ENCODE measurements at regions not wholly inside any gene's neighbourhood (a gene's known extent, or its start where the extent isn't known, plus 50 kb on each side); places are given as distances from the start of the nearest gene placed in this dataset.

DNA sequence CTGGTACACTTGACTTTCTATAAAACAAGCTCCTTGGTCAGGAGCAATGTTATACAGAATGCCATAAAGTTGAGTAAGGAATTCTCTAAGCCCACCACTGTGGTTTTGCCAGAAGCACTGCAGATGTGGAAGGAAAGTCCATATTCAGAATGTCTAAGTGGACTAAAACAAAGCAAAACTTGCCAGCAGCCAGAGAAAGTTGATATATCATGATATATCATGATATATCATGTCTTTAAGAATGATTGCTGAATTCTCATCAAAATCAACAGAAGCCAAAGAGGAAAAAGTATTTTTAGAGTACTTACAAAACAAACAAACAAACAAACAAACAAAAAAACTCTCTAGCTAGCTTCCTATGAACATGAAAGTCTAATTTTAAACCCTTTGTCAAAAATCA lies 424.8 kb upstream of the OR4E1 start:
- DNase-seq (ENCODE audit: low read depth): no peak

DNA sequence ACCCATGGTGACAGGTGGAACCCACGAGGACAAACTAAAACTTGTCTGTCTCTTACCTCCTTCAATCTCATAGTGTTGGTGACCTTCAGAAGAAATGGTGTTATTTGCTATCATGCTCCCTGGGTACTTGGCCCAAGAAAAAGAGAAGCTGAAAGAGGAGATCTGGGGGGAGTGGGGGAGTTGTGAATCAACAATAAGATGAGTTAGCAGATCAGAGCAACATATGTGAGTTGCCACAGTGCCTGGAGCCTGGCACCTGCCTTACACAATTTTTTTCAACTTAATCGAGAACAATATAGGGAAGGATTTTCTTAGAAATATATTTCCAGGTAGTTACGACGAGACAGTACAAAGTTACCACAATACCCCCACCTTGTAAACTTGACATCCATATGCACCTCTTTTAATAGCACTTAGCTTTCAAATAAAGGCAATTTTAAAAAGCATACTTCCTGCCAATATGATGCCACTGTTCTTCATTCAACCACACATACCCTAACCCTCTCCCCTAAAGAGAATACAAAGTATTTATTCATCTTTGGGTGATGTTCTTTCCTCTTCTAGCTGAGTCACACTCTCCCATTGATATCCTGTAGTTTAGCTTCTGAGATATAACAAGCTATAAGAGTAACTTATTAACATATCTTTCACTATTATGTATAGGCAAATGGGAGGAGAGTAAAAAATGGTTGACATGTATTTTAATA lies 424.1 kb upstream of the OR4E1 start:
- DNase-seq (ENCODE audit: low read depth): no peak

DNA sequence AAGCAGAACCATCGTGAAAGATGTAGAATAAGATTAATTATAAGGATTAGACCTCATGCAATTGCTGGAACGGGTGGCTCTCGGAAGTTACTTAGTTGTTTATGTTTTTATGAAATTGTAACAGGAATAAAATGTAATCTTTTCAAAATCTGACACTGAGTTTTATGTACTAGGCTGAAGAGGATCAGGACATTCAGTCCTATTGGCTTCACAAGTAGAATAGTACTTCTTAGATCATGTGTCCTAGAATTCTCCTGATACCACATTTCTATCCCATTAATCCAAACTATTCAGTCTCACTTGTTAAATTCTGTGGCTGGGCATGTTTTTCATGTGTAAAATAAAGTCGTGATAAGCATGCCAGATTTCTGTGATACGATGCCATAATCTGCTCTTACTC lies 423.5 kb upstream of the OR4E1 start:
- no peak for DNase-seq (ENCODE audit: low read depth)

DNA sequence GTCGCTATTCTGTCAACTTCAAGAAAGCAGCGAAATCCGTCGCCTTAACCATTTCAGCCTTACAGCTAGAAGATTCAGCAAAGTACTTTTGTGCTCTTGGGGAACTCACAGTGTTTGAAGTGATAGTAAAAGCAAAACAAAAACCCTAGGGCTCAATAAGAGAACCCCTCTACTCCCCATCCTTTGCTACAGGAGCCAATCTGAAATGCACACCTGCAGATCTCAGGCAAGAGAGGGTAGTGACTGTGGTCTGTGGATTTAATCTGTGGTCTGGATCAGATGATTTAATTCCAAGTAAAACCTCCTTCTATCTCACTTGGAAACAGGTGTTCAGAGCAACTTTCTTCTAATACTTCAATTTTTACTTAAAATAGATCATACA lies 422.9 kb upstream of the OR4E1 start:
- DNase-seq (ENCODE audit: low read depth): no peak

DNA sequence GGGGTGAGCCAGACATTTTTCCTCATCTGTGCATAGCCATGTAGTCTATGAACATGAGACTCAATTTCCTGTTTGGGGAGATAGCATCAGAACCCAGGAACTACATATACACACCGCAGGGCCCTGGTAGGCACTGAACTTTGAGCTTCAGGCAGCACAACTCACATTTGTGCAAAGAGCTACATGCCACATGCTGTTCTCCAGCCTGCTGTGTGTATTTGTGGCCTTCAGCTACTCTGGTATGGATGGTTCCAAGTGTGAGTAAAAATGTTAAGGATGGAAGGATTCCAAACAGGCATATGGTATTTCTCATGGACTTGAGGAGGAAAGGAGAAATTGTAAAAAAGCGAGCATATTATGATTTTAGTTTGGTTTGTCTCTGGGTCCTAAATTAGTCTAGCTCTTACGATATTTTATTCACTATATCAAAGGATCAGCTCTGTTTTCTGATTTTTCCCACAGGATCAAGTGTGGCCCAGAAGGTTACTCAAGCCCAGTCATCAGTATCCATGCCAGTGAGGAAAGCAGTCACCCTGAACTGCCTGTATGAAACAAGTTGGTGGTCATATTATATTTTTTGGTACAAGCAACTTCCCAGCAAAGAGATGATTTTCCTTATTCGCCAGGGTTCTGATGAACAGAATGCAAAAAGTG lies 422.4 kb upstream of the OR4E1 start:
- DNase-seq (ENCODE audit: low read depth): no peak

DNA sequence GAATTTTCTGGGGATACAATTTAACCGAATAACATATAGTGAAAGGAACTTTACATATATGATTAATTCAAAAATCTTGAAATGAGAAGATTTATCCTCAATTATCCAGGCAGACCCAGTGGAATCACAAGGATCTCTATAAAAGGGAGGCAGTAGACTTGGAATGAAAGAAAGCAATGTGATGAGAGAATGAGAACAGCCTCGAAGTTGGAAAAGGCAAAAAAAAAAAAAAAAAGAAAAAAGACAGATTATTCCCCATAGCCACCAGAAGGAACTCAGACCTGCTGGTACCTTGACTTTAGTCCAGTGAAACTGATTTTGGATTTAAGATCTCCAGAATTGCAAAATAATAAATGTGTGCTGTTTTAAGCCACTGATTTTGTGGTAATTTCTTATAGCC lies 416.3 kb upstream of the OR4E1 start:
- no peak for DNase-seq (ENCODE audit: low read depth)

DNA sequence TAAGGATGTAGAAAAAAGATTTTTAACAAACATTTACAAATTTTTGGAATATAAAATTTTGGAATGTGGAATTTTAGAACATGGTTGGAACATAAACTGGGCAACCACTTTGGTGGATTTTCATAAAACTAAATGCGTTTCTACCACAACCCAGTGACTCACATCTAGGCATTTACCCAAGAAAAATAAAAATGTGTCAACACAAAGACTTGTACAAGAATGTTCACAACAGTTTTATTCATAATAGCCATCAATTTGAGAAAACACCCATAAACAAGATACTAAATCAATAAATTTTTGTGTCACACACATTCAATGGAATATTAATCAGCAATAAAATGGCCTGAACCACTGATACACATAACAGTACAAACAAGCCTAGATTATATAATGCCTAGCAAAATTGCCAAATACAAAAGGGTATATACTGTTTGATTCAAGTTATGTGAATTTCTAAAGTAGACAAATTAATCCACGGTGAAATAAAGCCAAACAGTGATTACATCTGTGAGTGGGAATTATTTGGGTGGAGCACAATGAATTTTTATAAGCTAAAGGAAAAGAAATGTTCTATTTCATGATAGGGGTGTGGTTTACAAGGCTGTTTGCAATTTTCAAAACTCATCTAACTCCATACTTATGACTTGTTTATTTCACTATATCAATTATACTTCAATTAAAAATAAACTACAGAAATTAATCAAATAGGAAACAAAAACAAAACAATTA lies 415.2 kb upstream of the OR4E1 start:
- peak; percentile 5 for DNase-seq (ENCODE audit: low read depth)

DNA sequence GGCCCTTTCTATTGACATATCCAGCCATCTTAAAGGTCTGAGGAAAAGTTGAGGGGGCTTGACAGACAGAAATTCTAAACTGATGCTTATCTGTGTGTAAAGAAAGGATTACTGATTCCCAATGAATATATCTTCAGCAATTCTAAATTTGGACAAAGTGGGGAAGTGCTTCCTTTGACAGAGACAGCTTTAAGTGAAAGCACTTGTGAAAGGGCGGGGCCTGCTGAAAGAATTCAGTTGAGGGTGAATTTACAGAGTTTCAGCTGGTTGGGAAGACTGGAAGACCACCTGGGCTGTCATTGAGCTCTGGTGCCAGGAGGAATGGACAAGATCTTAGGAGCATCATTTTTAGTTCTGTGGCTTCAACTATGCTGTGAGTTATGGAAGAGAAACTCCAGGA lies 412.5 kb upstream of the OR4E1 start:
- DNase-seq (ENCODE audit: low read depth): no peak

DNA sequence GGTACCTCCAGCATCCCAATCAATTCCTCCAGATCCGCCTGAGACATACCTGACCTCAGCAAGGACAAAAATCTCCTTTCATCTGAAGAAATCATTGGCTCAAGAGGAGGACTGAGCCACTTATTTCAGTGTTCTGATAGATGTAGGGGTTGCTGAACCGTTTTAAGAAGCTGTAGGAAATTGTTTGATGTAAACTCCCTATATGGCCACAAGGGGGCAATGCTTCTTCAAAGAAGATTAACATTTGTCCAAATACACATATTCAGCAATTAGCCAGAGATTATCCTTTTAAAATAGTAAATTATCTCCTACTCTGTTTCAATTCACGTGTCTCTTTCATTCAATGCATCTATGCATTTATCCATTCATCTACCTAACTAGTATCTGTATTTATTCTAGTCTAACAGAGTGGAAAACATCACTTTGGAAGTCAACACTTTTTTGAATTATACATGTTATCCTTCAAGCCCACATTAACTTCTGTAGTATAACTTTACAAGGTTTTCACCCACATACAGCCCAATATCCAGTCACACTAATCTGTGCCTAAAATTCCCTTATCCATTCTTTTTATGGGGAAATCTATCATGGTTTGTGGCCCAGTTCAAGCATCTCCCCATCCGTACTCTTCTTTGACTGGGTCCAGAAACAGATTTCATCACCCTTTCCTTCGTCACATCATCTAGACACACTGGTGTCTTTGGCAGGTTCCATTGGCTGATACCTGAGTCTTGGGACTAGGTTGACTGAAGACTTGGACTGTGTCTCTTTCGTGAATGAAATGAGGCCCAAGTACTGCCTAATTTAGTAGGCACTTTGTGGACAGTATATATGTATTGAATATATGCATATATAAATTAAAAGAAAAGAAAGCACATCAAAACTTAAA lies 411.0 kb upstream of the OR4E1 start:
- peak; percentile 28 for DNase-seq (ENCODE audit: low read depth)

DNA sequence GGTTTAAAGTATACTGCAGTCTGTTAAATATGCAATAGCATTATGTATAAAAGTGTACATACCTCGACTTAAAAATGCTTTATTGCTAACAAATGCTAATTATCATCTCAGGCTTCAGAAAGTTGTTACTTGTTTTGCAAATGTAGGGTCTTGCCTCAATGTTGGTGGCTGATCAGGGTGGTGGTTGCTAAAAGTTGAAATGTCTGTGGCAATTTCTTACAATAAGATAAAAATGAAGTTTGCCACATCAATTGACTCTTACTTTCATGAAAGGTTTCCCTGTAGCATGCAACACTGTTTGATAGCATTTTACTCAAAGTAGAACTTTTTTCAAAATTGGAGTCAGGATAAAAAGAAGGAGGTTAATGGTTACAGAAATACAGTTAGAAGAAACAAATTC lies 407.7 kb upstream of the OR4E1 start:
- DNase-seq (ENCODE audit: low read depth): no peak

DNA sequence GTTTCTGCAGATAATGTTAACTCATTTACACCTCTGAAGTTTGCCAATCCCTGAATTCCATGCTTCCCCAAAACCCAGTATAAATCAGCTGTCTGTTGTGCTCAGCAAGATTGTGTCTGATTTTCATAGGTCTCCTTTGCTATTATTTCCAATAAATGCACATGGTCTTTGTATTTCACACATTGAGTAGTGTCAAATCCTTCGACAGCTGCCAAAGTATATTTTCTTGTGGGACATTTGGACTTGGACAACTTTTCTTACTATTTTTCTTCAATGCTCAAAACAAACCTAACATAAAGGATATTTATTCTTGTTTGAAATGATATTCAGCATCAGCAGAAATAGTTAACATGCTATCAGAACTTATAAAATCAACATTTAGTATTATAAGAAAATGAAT lies 406.1 kb upstream of the OR4E1 start:
- DNase-seq (ENCODE audit: low read depth): no peak

DNA sequence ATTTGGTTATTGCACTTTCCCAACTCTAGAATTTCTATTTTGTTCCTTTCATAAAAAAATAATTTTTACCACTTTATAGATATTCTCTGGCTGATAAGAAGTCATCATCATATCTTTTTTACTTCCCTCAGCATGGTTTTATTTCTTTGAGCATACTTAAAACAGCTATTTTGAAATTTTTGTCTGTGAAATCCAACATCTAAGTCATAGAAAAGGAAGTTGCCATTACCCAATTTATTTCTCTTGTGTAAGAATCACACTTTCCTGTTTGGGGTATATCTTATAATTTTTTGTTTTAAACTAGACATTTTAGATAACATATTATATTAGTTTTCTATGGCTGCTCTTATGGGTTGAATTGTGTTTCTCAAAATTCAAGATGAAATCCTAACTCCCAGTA lies 400.2 kb upstream of the OR4E1 start:
- no peak for DNase-seq (ENCODE audit: low read depth)

DNA sequence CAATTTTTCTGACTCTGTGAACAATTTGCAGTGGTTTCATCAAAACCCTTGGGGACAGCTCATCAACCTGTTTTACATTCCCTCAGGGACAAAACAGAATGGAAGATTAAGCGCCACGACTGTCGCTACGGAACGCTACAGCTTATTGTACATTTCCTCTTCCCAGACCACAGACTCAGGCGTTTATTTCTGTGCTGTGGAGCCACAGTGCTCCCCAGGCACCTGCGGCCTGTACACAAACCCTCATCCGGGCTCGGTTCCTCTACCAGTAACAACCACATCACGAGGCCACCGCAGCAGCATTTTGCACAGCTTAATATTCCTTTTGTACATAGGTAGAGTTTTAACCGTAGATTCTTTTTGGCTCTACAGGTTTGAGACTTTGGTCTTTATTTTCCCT lies 397.4 kb upstream of the OR4E1 start:
- DNase-seq (ENCODE audit: low read depth): no peak

DNA sequence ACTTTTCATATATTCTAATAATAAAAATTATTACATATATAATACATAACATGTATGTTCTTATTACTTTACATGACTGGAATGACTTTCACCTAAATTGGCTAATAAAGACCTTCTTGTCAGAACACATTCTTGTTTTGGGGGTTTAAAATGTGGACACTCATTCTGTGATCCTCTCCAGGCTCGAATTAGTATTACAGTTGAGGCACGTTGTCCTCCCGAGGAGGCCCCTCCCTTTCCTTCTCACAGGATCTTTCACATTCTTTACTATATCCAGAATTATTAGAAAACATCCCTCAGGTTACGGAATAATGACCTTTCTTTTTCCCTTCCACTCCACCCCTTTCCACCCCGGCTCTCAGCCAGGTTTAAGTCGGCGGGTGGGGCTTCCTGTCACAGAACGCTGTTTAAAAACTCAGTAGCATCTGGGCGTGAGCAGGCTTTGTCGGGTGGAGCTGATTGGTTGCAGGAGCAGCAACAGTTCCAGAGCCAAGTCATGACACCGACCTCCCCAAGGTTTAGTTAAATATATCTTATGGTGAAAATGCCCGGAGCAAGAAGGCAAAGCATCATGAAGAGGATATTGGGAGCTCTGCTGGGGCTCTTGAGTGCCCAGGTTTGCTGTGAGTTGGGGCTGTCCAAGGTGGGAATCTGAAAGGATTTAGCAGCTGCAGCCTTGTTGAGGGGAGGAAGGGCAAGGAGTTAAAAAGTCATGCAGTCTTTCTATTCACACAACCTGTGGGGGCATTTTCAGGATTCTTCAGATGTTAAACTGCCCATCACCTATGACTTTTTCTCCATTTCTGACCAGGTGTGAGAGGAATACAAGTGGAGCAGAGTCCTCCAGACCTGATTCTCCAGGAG lies 396.7 kb upstream of the OR4E1 start:
- no peak for DNase-seq (ENCODE audit: low read depth)

DNA sequence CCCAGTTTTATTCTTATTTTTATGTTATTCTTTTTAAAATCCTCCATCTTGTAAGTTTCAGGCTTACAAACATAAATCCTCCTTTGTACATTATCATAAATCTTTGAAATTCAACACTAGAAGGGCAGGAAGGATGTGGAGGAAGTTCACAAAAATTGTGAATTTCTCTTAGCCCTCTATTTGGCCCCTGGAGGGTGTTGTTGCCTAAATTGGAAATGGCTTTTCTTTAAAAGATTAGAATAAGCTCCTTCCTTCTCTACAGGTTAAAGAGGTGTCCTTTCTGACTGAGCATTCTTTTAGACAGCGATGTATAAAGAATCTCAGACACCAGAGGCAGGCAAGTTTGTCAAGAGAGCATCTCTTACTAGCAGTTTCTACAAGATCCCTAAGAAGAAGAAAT lies 391.7 kb upstream of the OR4E1 start:
- no peak for DNase-seq (ENCODE audit: low read depth)

DNA sequence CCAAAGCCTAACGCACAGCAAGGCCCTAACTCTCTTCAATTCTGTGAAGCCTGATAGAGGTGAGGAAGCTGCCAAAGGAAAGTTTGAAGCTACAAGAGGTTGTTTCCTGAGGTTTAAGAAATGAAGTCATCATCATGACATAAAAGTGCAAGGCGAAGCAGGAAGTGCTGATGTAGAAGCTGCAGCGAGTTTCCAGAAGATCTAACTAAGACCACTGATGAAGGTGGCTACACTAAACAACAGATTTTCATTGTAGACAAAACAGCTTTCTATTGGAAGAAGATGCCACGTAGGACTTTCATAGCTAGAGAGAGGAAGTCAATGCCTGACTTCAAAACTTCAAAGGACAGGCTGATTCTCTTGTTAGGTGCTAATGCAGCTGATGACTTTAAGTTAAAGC lies 385.6 kb upstream of the OR4E1 start:
- no peak for DNase-seq (ENCODE audit: low read depth)

DNA sequence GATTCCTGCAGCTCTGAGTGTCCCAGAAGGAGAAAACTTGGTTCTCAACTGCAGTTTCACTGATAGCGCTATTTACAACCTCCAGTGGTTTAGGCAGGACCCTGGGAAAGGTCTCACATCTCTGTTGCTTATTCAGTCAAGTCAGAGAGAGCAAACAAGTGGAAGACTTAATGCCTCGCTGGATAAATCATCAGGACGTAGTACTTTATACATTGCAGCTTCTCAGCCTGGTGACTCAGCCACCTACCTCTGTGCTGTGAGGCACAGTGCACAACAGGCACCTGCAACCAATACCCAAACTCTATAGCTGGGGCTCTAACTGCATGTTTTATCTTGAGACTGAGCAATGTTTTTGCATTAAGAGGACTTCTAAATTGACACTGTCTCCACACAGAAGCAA lies 379.2 kb upstream of the OR4E1 start:
- no peak for DNase-seq (ENCODE audit: low read depth)

DNA sequence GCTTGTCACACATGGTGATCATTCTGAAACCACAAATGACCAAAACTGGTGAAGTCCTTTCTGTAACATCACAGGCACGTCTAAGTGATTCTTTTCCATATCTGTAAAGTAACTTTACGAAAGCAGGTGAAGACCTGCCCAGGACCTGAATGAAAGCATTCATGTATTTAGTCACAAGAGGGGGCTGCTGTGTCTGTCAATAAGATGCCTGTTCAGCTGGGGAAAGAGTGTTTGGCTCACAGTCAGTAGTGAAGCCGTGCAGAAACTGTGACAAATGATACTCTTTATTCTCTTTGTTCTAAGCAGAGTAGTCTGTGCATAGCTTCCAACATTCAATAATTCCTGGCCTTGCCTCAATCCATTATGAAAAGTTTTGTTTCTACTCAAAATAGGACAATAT lies 373.5 kb upstream of the OR4E1 start:
- DNase-seq (ENCODE audit: low read depth): no peak

DNA sequence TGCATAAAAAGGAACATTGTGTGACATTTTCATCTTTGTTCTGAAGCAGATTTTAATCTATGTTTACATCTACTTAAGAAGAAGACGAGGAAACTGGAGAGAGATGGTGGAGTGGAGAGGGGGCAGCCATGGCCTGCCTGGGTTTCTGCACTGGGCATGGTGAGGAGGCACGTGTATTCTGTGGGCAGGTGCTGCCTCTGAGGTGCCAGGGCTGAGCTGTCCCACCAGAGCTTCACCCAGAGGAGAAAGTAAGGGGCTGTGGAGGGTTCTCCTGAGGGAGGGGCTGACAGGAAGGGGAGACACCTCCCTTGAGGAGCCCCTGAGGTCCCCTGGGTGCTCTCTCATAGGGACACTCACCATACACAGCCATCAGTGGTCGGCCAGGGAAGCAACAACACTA lies 372.4 kb upstream of the OR4E1 start:
- no peak for DNase-seq (ENCODE audit: low read depth)

DNA sequence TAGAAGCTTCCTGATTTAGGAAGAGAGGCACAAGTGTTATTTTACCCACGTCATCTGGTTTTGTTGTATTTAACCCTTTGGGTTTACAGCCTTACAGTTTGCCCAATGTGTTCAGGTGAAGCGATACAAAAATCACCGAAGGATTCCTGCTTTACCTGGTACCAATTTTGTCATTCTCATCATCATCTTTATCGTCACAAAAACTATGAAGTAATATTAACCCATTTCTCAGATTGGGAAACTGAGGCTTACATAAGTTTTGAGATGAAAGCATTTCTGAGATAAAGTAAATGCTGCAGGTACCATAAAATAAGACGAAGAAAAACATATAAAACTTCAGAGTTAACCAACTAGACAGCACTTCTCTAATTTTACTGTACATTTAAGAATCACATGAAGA lies 370.6 kb upstream of the OR4E1 start:
- no peak for DNase-seq (ENCODE audit: low read depth)

DNA sequence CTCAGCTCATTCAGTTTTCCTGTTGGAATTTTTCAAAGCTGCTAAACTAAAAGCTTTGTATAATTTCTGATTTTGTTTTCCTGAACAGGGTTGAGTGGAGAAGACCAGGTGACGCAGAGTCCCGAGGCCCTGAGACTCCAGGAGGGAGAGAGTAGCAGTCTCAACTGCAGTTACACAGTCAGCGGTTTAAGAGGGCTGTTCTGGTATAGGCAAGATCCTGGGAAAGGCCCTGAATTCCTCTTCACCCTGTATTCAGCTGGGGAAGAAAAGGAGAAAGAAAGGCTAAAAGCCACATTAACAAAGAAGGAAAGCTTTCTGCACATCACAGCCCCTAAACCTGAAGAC lies 367.1 kb upstream of the OR4E1 start:
- DNase-seq (ENCODE audit: low read depth): no peak
